NT2/D1 (cell line): ENCODE measurements at regions not wholly inside any gene's neighbourhood (a gene's known extent, or its start where the extent isn't known, plus 50 kb on each side); places are given as distances from the start of the nearest gene placed in this dataset.

Experiments
- SUZ12 ChIP-seq: IDR thresholded peaks from 2 replicates; pipeline ENCODE4 v1.6.1; 2011; ENCODE audit not compliant: insufficient read length, insufficient read depth; ENCODE audit errors: extremely low read depth
- YY1 ChIP-seq: IDR thresholded peaks from 2 replicates; pipeline ENCODE4 v1.6.1; 2011; ENCODE audit not compliant: insufficient read length, insufficient read depth

- TF ChIP-seq YY1 (no peak), SUZ12 (no peak)
Measured at GRCh38 chr2:220662431-220662830, 909.7 kb downstream of the EPHA4 start.
